Mucosa of descending colon (tissue), 3 donors: ENCODE measurements at regions not wholly inside any gene's neighbourhood (a gene's known extent, or its start where the extent isn't known, plus 50 kb on each side); places are given as distances from the start of the nearest gene placed in this dataset.
A peak's percentile ranks its signal among the peaks of the same experiment; 100 is the strongest.

Experiments used
- ATAC-seq: fragments of 200-7000 bp; cut with Tn5 transposase; one replicate; pipeline ENCODE4 v1.9.1; 2020; ENCODE audit warnings: mild to moderate bottlenecking, moderate library complexity
- DNase-seq, 3 donors: peaks; one replicate each; pipeline ENCODE4 v3.0.0-alpha.2; 2020
- H3K36me3 ChIP-seq: fragments of 200-600 bp; one replicate; pipeline ENCODE4 v1.8.0; 2021; ENCODE audit warnings: low read depth, mild to moderate bottlenecking
- H3K4me1 ChIP-seq: fragments of 200-600 bp; one replicate; pipeline ENCODE4 v1.8.0; 2021; ENCODE audit warnings: low read depth, mild to moderate bottlenecking
- H3K4me3 ChIP-seq: fragments of 200-600 bp; one replicate; pipeline ENCODE4 v1.8.0; 2021; ENCODE audit warnings: mild to moderate bottlenecking
- H3K9me3 ChIP-seq: fragments of 200-600 bp; one replicate; pipeline ENCODE4 v1.8.0; 2021; ENCODE audit warnings: mild to moderate bottlenecking
- CTCF ChIP-seq: fragments of 200-600 bp; IDR thresholded peaks from one replicate; pipeline ENCODE4 v1.8.0; 2022; ENCODE audit warnings: antibody characterized with exemption, mild to moderate bottlenecking
- intact Hi-C, 2 donors: fragments of 100-400 bp; cut with DNase I in 1 of 2; cut with micrococcal nuclease in 1 of 2; formaldehyde crosslinking; loops; one replicate each; pipeline versions ENCODE4 v1.11.0 to v1.11.1; 2022; cut with DNase I, micrococcal nuclease
- donor health status: DM: no; HTN: no; CAD: no; lungs with moderate emphysema.
- donor health status: DM: no; HTN: no; CAD: no.
- donor health status: DM: no; HTN: yes; CAD: no.

- no peak overlapping the region for H3K4me3 ChIP-seq
- TF ChIP-seq CTCF, result no peak
- no peak for DNase-seq
- ATAC-seq, result no peak
- no peaks in the 10 kb centered on the region for H3K36me3 ChIP-seq
- H3K4me1 ChIP-seq, result no peaks in the 10 kb centered on the region
- intact Hi-C loops, result no loop called here
- no peaks in the 10 kb centered on the region for H3K9me3 ChIP-seq
Measured at GRCh38 chr13:73683746-73684145, 450.5 kb downstream of the KLF12 start.

GRCh38 chr13:73681779-73682178 lies 452.4 kb downstream of the KLF12 start:
- TF ChIP-seq CTCF, result no peak
- no peaks in the 10 kb centered on the region for H3K36me3 ChIP-seq
- intact Hi-C loops, result no loop called here
- DNase-seq (no peak), ATAC-seq (no peak)
- H3K9me3 ChIP-seq, result no peaks in the 10 kb centered on the region
- H3K4me3 ChIP-seq, result no peak overlapping the region
- peaks cover 6% of the 10 kb centered on the region for H3K4me1 ChIP-seq

GRCh38 chr13:73681015-73681414 lies 453.2 kb downstream of the KLF12 start:
- H3K9me3 ChIP-seq, result no peaks in the 10 kb centered on the region
- DNase-seq, result no peak
- peaks cover 6% of the 10 kb centered on the region for H3K4me1 ChIP-seq
- no peak for ATAC-seq
- no peak for TF ChIP-seq CTCF
- no peaks in the 10 kb centered on the region for H3K36me3 ChIP-seq
- intact Hi-C loops, result no loop called here
- H3K4me3 ChIP-seq, result no peak overlapping the region

GRCh38 chr13:73677048-73677601 lies 457.1 kb downstream of the KLF12 start:
- DNase-seq, result no peak
- TF ChIP-seq CTCF, result no peak
- H3K4me3 ChIP-seq, result no peak overlapping the region
- no peaks in the 10 kb centered on the region for H3K9me3 ChIP-seq
- H3K36me3 ChIP-seq, result no peaks in the 10 kb centered on the region
- H3K4me1 ChIP-seq, result peaks cover 10% of the 10 kb centered on the region
- intact Hi-C loops, result no loop called here
- peak; percentile 59 for ATAC-seq

- no peak overlapping the region for H3K4me3 ChIP-seq
- ATAC-seq (peak; percentile 57), DNase-seq (peak in 1 of 3 donors; percentile 66)
- intact Hi-C loops, result no loop called here
- H3K4me1 ChIP-seq, result peaks cover 10% of the 10 kb centered on the region
- no peaks in the 10 kb centered on the region for H3K9me3 ChIP-seq
- TF ChIP-seq CTCF, result no peak
- H3K36me3 ChIP-seq, result no peaks in the 10 kb centered on the region
Measured at GRCh38 chr13:73676550-73677047, 457.6 kb downstream of the KLF12 start.

GRCh38 chr13:73675821-73676220 lies 458.4 kb downstream of the KLF12 start:
- Histone ChIP-seq H3K4me3 (no peak overlapping the region), H3K36me3 (no peaks in the 10 kb centered on the region), H3K9me3 (no peaks in the 10 kb centered on the region), H3K4me1 (peaks cover 10% of the 10 kb centered on the region)
- TF ChIP-seq CTCF, result no peak
- DNase-seq (no peak), ATAC-seq (no peak)
- intact Hi-C loops, result no loop called here
